ENCODE measurements at regions not wholly inside any gene's neighbourhood (a gene's known extent, or its start where the extent isn't known, plus 50 kb on each side); places are given as distances from the start of the nearest gene placed in this dataset.

- TF ChIP-seq CTCF (IDR thresholded peaks at IDR 0.05) (no peak), POLR2A (IDR thresholded peaks at IDR 0.05) (no peak), POLR2AphosphoS5 (IDR thresholded peaks at IDR 0.05) (no peak)
Observed at GRCh38 chr1:177385760-177386698, 215.3 kb downstream of the BRINP2 start.
